ENCODE measurements at regions not wholly inside any gene's neighbourhood (a gene's known extent, or its start where the extent isn't known, plus 50 kb on each side); places are given as distances from the start of the nearest gene placed in this dataset.

DNA sequence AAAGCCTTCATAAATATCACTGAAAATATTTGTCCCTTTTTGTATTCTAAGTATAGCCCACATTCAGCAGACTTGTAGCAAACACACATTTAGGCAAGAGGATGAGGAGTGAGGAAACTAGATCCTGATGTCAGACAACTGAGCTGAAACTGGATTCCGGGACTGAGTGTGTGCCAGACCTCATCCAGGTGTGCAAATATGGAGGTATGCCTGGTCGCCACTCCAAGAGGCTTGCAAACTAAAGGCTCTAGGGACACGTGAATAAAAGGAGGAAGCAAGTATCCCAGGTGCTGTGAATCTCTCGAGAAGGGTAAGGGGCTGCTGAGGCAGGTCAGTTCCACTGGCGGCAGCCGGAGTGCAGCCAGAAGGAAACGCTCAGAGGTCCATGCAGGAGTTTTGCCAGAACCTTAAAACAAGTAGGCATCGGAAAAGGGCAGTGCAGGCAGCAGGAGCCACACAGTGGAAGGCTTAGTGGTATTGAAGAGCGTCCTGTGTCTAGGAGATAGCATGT is 77.4 kb upstream of the ALDH1B1 start:
- FAIRE-seq (no peak), DNase-seq (ENCODE audit: low spot score) (no peak)

DNA sequence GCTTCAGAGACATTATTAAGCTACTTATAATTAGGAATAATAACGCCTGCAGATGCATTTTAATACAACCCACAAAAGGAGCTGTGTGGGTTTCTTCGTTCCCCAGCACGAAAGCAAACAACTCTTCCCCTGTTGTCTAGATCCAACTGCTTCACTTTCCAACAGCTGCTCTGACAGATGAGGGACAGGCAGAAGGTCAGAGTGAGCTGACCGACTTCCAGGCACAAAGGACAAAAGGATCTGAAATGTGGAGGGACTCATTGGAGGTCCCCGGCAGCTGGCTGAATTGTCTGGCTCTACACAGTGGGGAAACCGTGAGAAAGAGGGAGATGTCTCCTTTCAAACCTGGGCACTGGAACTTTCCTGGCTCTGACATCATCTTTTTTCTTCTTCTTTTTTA is 79.1 kb upstream of the ALDH1B1 start:
- no peak for FAIRE-seq

DNA sequence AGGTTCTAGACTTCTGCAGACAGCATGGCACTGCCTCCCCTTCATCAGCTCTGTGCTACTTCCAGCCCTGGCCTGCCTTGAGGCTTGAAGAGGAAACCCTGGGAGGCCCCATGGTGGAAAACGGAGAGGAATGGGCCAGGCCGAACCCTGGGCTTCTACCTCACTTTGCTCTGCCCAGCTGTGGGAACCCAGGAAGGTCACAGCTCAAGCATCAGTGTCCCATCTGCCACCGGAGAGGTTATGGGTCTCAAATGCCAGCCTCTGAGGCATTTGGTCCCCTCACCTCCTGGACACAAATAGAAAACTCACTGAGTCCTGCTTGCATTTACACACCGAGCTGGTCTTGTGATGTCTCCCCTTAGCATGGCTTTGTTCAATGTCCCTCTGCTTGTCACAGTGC is 80.1 kb upstream of the ALDH1B1 start:
- DNase-seq (ENCODE audit: low spot score) (no peak), FAIRE-seq (no peak)

More for the DNA sequence above, 79.1 kb upstream of the ALDH1B1 start:
- DNase-seq (ENCODE audit: low spot score) = no peak

DNA sequence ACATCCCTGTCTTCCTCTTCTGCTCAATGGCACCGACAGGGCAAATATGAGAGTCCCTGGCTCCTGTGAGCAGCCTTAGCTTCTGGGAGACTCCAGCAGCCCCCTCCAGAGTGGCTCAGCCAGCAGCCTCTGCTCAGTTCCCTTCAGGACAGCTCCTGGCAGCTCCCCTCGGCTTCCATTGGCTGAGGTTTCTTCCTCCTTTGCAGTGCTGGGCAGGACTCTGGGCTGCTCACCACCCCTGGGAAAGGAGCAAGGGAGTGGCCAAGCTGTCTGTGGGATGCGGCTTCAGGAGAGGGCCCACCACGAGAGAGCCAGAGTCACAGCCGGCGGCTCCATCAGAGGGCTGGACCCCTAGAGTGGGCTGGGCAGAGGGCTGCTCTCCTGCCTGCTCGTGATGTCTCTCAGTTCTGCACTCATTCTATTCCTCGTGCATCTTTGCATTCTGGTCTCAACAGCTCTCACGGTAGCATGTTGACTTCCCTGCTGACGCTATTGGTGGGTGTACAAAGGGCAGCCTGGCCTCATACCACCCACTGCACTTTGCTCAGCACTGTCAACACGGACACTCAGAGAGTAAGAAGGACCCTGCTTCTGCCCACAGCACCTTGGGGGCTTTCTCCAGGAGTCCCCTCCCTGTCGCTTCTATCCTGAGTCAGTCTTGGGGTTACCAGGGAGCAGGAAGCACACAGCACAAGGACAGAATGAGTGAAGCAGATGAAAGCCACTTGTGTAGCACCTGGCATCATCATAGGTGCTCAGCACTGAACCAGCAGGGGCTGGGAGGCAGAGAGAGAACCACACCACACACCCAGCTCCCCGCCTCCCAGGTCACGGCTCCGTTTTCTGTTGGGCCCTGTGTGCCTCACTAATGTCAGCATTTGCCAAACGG is 80.9 kb upstream of the ALDH1B1 start:
- DNase-seq (ENCODE audit: low spot score) (no peak), FAIRE-seq (no peak)

DNA sequence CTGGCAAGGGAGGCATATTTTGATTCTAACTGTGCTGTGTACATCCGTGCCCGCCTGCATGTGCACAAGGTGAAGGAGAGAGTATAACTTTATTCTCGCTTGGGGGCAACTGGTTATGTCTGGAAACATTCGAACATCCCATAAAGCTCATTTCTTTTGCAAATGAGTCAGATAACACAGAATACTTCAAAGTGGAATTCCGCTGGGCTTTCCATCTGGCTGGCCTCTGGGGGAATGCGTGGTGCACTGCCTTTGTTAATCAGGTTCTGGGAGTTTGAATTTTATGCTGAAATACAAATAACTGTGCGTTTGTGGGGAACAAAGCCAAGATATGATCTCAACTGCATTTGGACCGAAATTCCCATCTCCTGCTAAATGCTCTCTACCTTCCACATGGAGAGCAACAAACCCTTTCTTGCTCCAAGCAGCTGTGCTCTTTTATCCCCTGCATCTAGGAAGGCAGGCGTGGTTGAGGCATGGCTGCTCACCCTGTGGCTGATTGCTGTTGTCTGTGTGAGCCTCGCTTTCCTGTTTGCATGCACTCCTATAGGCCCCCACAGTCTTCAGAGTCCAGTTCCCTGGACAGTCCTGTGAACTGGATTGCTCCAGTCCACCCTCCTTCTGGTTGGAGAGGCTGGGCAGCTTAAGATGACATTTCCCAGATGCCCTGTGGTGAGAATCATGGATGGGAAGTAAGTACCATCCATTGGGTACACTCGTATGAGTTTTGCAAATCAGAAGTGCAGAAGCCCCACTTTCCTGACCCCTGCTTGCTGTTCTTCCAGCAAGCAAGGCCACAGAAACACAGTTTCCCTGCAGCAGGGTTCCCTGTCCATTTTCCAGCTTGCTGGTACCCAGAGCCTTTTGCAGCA is 82.9 kb upstream of the ALDH1B1 start:
- no peak for DNase-seq (ENCODE audit: low spot score)
- FAIRE-seq = no peak

DNA sequence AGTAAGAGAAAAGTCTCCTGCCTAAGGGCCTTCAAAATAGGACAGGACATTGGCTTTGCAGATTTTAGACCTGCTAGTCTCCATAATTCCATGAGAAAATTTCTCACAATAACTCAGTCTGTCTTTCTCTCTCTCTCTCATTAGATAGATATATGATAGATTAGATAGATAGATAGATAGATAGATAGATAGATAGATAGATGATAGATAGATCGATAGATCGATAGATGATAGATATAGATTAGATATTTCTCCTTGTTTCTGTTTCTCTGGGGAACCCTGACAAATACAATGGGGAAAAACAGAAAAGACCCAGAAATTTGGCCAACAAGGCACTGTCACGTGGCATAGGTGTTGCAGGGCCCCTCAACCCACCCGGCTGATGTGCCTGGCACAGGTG is 84.4 kb upstream of the ALDH1B1 start:
- FAIRE-seq = no peak
- no peak for DNase-seq (ENCODE audit: low spot score)

DNA sequence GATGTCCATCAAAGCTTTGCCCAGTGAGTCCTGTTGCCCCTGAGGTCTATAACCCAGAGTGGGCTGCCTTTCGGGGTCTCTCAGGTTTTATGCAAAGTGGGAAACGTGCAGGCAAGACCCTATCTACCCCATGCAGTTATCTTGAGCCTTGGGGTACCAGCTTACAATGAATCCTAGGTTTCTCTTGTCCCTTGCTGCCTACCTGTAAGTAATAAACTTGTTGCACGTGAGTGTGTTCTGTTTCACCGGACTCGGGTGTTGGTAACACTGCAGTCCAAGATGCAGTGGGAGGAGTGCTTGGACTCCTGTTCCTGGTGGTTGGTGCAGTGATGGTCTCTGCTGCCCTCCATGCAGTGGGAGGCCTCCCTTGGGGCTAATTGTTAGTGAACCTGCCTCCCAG is 85.6 kb upstream of the ALDH1B1 start:
- no peak for FAIRE-seq
- no peak for DNase-seq (ENCODE audit: low spot score)

DNA sequence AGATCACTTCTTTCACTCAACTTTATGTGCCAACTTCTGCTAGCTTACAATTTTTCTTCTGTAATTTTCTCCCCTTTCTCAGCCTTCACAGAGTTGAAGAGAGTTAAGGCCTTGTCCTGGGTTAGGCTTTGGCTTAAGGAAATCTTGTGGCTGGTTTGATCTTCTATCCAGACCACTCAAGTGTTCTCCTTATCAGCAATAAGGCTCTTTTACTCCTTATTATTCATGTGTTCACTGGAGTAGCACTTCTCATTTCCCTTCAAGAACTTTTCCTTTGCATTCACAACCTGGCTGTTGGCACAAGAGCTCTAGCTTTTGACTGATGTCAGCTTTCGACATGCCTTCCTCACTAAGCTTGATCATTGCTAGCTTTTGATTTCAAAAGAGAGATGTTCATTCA is 86.9 kb upstream of the ALDH1B1 start:
- FAIRE-seq (no peak), DNase-seq (ENCODE audit: low spot score) (no peak)

DNA sequence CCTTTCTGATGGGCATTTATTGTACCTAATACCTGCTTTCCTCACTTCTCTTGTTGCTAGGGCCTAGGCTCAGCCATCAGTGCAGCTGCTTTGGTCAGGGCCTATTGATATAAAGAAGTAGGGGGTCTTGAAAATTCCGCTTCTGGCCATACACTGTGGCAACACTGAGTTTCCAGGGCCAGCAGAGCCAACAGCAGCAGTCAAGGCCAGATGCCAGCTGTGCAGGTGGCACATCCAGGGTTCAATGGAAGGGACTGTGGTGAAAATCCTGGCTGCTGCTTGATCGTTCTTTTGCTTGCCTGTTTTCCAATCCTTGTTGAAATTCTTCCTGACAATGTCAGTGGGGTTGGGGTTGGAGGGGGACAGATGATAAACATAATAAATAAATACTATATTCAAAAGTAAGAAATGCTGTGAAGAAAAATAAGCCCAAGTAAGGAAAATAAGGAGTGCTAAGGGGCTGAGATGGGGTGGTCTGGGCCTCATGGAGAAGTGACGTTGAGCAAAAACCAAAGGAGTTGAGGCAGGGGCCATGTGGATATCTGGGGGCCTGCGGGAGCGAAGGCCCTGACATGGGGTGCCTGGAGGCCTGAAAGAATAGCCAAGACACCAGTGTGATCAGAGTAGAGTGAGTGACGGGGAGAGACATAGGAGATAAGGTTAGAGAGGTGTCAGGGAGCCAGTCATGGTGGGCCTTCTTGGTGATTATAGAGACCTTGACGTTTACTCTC is 91.0 kb upstream of the ALDH1B1 start:
- FAIRE-seq = no peak
- no peak for DNase-seq (ENCODE audit: low spot score)

DNA sequence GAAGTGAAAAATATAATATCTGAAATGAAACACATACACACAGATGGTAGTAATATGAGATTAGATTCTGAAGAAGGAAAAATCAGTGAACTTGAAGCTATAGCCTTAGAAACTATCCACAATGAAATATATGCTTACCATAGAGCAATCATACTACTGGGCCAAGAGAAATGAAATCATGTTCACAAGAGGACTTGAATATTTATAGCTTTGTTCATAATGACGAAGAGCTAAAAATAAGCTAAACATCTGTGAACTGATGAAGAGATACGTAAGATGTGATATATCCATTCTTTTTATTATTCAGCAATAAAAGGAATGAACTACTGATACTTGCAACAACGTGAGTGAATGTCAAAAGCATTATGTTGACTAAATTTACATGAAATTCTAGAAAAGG is 92.6 kb upstream of the ALDH1B1 start:
- DNase-seq (ENCODE audit: low spot score) (no peak), FAIRE-seq (no peak)

DNA sequence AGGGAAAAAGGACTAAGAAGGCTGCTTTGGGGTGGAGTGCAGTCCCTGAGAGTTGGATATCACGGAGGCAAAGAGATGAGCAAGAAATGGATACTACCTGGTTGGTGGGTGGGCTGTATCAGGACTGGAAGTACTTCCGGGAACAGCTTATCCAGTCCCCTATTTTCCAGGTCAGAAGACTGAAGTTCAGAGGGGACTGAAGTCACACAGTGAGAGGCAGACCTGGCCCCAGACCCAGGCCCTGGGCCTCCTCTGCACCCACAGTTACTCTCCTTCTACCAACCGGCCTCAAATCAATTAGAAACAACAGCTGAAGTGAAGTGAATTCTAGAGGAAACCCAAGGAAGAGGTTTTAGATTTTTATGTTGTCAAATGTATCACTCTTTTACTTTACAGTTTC is 93.6 kb upstream of the ALDH1B1 start:
- DNase-seq (ENCODE audit: low spot score) (no peak), FAIRE-seq (no peak)

DNA sequence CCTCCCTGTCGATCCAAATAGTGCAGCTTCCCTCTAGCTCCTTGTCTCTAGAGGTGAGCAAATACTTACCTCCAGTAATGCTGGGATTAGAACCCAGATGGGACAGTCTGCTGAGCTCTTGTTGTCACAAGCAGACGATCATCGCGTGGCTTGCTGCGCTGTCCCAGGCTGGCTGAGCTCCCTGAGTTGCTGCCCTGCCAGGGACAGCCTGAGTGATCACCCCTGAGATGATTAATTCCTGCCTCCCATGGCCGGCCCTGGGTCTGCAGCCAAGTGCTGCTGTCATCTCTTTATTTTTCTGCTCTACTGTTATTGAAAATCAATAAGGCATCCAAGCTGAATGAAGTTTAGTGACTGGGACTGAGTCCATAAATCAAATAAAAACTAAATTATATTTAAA is 94.0 kb upstream of the ALDH1B1 start:
- FAIRE-seq (no peak), DNase-seq (ENCODE audit: low spot score) (no peak)

DNA sequence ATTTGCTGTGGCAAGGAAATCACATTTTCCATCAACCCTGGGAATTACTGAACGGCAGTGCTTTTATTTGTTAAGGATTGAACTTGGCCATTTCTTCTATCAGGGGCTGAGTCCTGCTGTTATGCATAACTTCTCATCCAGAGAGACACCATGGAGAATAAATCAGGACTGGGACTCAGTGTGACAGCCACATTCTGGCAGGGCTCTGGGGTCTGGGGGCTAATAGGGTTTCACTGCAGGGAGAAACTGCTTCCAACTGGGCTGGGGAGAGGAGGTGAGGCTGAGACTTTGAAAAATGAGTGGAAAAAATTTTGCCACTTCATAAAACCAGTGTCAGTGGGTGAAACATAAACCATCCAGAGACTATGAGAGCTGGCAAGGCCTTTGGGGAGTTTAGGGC is 95.7 kb upstream of the ALDH1B1 start:
- FAIRE-seq (no peak), DNase-seq (ENCODE audit: low spot score) (no peak)

DNA sequence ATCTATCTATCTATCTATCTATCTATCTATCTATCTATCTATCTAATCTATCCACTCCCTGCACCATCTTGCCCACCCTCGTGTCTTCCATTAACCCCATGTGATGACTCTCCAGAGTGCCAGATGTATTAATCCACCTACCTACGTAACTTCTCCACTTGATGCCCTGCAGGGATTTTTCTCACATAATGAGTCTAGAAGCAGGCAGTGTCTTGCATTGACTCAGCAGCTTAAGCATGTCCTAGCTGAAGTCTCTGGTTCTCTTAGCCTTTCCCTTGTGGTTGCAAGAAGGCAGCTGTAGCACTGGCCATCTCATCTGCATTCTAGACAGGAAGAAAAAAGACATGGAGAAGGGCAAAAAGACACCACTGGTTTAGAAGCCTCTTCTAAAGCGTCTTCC is 96.7 kb upstream of the ALDH1B1 start:
- FAIRE-seq (no peak), DNase-seq (ENCODE audit: low spot score) (no peak)

DNA sequence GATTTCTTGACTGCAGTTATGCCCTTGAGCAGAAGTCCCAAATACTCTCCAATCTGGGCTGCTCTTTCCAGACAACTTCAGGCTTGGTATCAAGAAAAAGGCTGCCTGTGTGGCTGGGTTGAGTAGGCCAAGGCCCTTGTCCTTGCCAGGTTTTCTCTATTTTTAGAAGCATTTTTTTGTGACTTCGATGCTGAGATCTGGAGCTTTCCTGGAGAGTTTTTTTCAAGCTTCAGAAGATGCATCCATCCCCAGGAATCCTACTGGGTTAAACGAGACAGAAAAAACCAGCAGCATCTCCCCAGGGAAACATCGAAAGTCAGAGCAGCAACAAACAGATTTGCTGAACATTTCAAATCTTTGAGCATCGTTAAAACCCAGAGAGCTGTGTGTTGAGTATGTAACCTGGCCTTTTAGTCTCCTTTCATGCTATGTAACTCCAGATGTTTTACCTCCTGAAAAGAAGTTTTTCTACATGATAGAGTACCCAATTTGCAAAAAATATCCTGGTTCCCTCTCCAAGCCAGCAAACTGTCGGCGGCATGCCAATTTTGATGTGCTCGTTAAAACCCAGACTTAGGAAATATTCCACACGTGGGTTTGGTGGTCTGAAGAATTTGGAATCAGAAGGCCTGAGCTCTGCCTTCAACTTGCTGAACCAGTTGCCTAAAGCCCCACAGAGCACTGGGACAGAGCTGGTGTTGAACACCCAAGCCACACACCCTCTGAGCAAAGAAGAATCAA is 98.1 kb upstream of the ALDH1B1 start:
- DNase-seq (ENCODE audit: low spot score) (no peak), FAIRE-seq (no peak)

DNA sequence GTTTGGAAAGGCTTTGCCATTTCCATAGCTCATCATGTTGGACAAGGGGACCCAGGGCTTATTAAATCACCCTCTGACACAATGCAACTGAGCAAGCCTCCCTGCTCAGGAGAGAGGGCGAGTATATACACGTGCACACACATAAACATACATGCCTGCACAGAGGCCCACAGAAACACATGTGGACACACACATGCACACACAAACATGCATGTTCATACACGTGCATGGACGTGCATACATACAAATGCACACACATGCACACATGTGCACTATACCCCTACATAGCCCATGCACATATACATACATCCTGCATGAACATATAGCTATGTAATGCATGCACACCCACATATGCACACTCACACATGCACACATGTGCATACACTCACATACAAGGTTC is 99.5 kb upstream of the ALDH1B1 start:
- no peak for FAIRE-seq
- DNase-seq (ENCODE audit: low spot score) = no peak

DNA sequence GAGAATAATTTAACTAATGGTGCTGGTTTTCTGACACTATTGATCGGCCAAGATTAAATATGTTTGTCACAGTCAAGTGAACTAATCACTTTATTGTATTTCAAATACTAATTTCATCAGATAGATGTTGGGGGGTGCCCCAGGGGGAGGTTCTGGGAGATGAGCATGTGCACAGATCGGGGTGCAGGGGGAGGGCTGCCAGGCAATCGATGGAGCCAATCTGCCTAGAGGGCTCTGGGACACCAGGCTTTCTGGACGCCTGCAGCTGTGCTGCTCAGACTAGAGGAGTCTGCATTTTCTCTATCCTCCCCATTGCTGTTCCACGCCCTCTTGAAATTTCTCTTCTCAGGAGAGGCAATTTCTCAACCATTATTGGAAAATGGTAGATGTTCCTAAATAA is 100.0 kb upstream of the ALDH1B1 start:
- FAIRE-seq = no peak
- no peak for DNase-seq (ENCODE audit: low spot score)

DNA sequence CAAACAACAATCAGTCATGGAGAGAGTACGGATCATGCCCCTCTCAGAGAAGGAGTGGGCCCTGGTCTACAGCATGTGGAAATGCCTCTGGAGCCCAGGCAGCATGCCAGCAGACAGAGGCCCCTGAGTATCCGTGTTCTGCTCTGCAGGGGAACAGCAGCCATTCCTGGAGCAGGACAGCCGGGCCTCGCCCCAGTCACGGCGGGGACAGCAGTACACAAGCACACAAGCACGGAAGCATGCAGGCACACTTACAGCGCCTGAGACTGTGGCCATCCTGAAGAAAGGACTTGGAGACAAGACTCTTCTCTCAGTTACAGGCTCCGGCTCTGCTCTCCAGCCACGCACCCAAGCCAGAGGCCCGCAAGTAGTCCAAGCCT is 102.6 kb upstream of the ALDH1B1 start:
- no peak for FAIRE-seq

DNA sequence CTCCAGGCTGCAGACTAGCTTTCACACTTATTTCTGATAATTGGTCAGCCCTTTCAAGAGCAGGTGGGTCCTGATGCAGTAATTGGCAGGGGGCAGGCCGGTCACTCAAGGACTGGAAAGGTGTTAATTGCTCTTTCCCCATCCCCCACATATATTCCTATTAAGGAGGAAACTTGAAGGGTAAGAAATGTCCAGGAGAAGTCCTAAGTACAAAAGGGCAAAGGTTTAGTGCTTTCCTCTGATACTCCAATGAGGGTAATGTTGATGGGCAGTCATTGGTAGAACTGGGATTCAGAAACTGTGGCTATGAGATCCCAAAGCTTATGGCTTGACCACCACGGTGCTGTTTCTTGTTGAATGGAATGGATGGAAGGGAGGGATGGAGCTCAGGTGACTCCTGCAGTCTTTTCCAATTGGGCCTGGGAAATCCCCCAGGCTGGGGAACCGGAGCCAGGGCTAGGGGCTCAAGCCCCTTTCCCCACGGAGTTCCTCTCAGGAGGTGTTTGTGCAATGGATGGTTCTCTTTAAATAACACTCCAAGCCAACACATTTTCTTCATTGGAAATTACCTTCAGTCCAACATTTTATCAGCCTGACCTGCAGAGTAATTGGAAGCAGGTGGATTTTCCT is 103.2 kb upstream of the ALDH1B1 start:
- FAIRE-seq (no peak), DNase-seq (ENCODE audit: low spot score) (no peak)

More for the DNA sequence above, 102.6 kb upstream of the ALDH1B1 start:
- no peak for DNase-seq (ENCODE audit: low spot score)

DNA sequence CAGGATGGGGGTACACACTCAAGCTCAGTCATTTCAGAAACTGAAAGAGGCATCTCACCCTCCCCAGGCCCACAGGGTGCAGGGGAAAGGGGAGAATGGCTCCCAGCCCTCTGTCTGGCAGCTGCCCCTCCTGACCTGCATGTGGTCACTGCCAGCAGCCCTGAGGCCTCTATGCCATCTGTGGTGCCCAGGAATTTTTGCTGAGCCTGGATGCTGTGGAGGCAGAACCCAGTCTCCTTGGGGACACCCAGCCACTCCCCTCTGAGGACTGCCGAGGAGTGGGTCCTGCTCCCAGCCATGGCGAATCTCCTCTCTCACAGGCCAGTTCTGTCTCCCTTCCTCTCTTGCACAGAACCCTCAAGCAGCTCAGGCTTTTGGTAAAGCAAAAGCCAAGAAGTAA is 104.0 kb upstream of the ALDH1B1 start:
- FAIRE-seq (no peak), DNase-seq (ENCODE audit: low spot score) (no peak)
